Loucy (cell line): ENCODE measurements at regions not wholly inside any gene's neighbourhood (a gene's known extent, or its start where the extent isn't known, plus 50 kb on each side); places are given as distances from the start of the nearest gene placed in this dataset.

Experiments used
- H2AFZ ChIP-seq: fragments of 200-600 bp; sonication (generic); 2 replicates; pipeline ENCODE4 v1.6.0; 2016; ENCODE audit warnings: antibody characterized with exemption, mild to moderate bottlenecking, low read length, moderate library complexity
- H3F3A ChIP-seq: fragments of 200-600 bp; 2 replicates; pipeline ENCODE4 v1.6.0; 2016; ENCODE audit warnings: antibody characterized with exemption, low read depth, mild to moderate bottlenecking
- H3K27me3 ChIP-seq: fragments of 200-600 bp; sonication (generic); 2 replicates; pipeline ENCODE4 v1.6.1; 2014; ENCODE audit warnings: low read length, mild to moderate bottlenecking; ENCODE audit not compliant: insufficient read depth, poor library complexity, severe bottlenecking
- H3K36me3 ChIP-seq: fragments of 200-600 bp; sonication (generic); 2 replicates; pipeline ENCODE4 v1.6.1; 2016; ENCODE audit warnings: low read length; ENCODE audit not compliant: insufficient read depth
- H3K4me1 ChIP-seq: fragments of 200-600 bp; sonication (generic); 2 replicates; pipeline ENCODE4 v1.5.1; 2014; ENCODE audit warnings: low read length, mild to moderate bottlenecking; ENCODE audit not compliant: insufficient read depth, poor library complexity, severe bottlenecking
- H3K4me2 ChIP-seq: fragments of 200-600 bp; sonication (generic); 2 replicates; pipeline ENCODE4 v1.6.0; 2014; ENCODE audit warnings: antibody characterized with exemption, low read length, low read depth, mild to moderate bottlenecking; ENCODE audit not compliant: poor library complexity, severe bottlenecking
- H3K4me3 ChIP-seq: fragments of 200-600 bp; sonication (generic); 2 replicates; pipeline ENCODE4 v1.5.1; 2014; ENCODE audit warnings: low read length, mild to moderate bottlenecking, mixed read lengths; ENCODE audit not compliant: poor library complexity, severe bottlenecking
- H3K79me2 ChIP-seq: fragments of 200-600 bp; sonication (generic); 2 replicates; pipeline ENCODE4 v1.6.1; 2014; ENCODE audit warnings: low read length; ENCODE audit not compliant: insufficient read depth
- H3K9ac ChIP-seq: fragments of 200-600 bp; sonication (generic); 2 replicates; pipeline ENCODE4 v1.6.0; 2014; ENCODE audit warnings: mild to moderate bottlenecking, low read depth, low read length, moderate library complexity; ENCODE audit not compliant: poor library complexity, severe bottlenecking
- H3K9me2 ChIP-seq: fragments of 200-600 bp; sonication (generic); replicated peaks from 2 replicates; pipeline ENCODE4 v1.6.1; 2016; ENCODE audit warnings: low read depth, low read length, mixed read lengths
- H3K9me3 ChIP-seq: fragments of 200-600 bp; sonication (generic); 2 replicates; pipeline ENCODE4 v1.6.1; 2014; ENCODE audit warnings: mild to moderate bottlenecking, antibody characterized with exemption, low read length, low read depth; ENCODE audit not compliant: insufficient read depth
- H4K20me1 ChIP-seq: fragments of 200-600 bp; sonication (generic); 2 replicates; pipeline ENCODE4 v1.6.0; 2014; ENCODE audit warnings: antibody characterized with exemption, low read length, mild to moderate bottlenecking; ENCODE audit not compliant: insufficient read depth, poor library complexity, severe bottlenecking
- CTCF ChIP-seq: fragments of 200-600 bp; sonication (generic); conservative IDR thresholded peaks from 2 replicates; pipeline ENCODE4 v1.5.1; 2014; ENCODE audit warnings: mild to moderate bottlenecking, antibody characterized with exemption, low read length
- EZH2phosphoT487 ChIP-seq: fragments of 200-600 bp; IDR thresholded peaks from 2 replicates; pipeline ENCODE4 v1.6.1; 2018; ENCODE audit warnings: antibody characterized with exemption, mild to moderate bottlenecking, moderate library complexity, borderline replicate concordance

DNA sequence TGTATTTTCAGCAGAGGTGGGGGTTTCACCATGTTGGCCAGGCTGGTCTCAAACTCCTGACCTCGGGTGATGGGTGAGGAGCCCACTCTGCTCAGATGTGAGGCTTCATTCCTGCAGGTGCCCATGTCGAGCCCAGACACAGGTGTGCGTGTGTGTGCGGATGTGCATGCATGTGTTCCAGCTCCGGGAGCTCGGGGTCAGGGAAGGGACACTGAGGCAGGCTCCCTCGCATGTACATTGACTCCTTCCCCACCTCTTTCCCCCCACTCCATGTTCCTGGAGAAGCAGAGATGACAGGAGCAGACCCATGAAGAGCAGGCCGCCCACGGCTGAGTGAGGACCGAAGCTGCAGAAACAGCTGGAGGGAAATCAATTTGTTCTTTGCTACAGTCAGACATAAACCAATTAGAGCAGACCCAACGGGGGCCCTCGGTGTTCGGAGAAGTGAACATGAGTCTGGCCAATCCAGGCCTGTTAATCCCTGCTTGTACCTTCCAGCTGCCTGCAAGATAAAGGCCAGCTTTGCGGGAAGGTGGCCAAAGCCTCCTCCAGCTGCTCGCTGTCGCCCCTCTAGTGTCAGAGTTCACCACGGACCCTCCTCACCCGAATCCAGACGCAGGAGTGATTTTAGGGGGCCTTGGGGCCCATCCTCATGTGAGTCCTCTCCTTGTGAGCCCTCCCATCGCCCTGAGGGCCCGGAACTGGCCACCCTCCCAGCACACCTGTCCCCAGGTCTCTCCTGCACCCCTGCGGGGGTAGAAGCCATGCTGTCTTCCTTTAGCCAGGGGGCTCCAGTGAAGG, 321.0 kb upstream of the RTL1 start:
- Histone ChIP-seq H3K9ac (no peak overlapping the region), H3K4me3 (no peak overlapping the region), H3K79me2 (no peaks in the 10 kb centered on the region), H3K4me2 (no peak overlapping the region), H3K4me1 (no peaks in the 10 kb centered on the region), H3K27me3 (no peaks in the 10 kb centered on the region), H3K9me2 (no peaks in the 10 kb centered on the region), H2AFZ (no peak overlapping the region), H4K20me1 (no peaks in the 10 kb centered on the region), H3K9me3 (no peaks in the 10 kb centered on the region), H3K36me3 (no peaks in the 10 kb centered on the region), H3F3A (no peaks in the 10 kb centered on the region)
- no peak for TF ChIP-seq EZH2phosphoT487
- no peak for TF ChIP-seq CTCF

DNA sequence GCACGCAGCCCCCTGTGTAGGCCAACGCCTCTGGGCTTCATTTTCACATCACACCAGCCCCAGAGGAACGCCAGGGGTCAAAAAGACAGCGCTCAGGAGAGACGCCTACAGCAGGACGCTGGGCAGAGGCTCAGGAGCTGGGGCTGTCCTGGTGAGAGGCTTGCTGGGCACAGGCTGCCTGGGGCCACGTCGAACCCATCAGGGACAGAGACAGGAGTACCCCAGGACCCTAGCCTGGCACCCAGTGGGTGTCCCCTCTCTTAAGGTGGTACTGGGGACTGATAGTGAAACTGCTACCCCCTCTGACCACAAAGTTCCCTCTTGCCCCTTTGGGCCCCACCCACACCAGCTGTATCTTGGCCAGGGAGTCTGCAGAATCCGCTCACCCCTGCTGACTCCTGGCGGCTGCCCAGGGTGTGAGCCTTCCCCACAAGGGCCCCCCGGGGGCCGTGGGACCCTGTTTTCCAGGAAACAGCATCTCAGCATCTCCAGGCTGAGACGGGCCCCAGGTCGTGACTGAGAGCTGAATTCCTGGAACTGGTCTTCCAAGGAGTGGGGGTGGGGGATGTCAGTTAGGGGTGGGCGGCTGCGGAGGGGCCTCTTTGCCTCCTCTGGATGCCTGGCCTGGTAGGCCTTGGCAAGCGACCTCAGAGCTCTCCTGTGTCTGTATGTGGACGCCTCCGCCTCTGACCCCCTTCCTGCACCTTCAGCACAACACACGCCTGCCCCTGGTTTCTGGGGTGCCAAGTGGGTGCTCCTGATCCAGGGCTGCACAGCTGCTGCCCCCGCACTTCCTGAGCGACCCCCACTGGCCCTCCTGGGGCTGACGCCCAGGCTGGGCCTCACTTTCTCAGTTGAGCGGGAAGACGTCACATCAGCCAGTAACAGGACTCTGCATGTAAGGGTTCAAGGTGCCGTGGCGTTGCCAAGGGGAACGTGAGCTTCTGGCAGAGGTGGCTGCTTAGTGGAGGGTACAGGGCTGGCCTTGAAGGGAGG, 321.9 kb upstream of the RTL1 start:
- TF ChIP-seq CTCF (no peak), EZH2phosphoT487 (no peak)
- H3K4me3 ChIP-seq: no peak overlapping the region
- H3K27me3 ChIP-seq: no peaks in the 10 kb centered on the region
- no peaks in the 10 kb centered on the region for H3K9me3 ChIP-seq
- H4K20me1 ChIP-seq: no peaks in the 10 kb centered on the region
- H3K9ac ChIP-seq: no peak overlapping the region
- no peaks in the 10 kb centered on the region for H3K79me2 ChIP-seq
- H3K36me3 ChIP-seq: no peaks in the 10 kb centered on the region
- H3K9me2 ChIP-seq: no peaks in the 10 kb centered on the region
- H3K4me2 ChIP-seq: no peak overlapping the region
- no peak overlapping the region for H2AFZ ChIP-seq
- H3F3A ChIP-seq: no peaks in the 10 kb centered on the region
- no peaks in the 10 kb centered on the region for H3K4me1 ChIP-seq

DNA sequence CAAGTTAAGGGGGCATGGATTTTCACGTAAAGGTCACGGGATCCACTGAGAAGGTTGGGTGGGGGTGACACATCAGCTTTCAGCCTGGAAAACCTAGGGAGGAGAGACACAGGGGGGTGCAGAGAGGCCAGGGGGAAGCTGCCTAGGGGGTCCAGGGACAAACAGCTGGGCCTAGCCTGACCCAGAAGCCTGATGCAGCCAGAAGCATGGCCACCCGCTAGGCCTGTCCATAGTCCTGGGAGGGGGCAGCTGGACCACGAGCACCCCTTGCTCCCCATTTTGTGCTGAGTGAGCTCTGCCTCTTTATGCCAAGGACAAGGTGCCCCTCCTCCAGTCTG, 322.7 kb upstream of the RTL1 start:
- Histone ChIP-seq H3K36me3 (no peaks in the 10 kb centered on the region), H3K4me1 (no peaks in the 10 kb centered on the region), H3K9me3 (no peaks in the 10 kb centered on the region), H3K79me2 (no peaks in the 10 kb centered on the region), H3K9ac (no peak overlapping the region), H3K27me3 (no peaks in the 10 kb centered on the region), H3K4me3 (no peak overlapping the region), H3F3A (no peaks in the 10 kb centered on the region), H3K4me2 (no peak overlapping the region), H2AFZ (no peak overlapping the region), H3K9me2 (no peaks in the 10 kb centered on the region), H4K20me1 (no peaks in the 10 kb centered on the region)
- TF ChIP-seq EZH2phosphoT487: no peak
- TF ChIP-seq CTCF: no peak
